Natural killer cell (primary cell): ENCODE measurements at regions not wholly inside any gene's neighbourhood (a gene's known extent, or its start where the extent isn't known, plus 50 kb on each side); places are given as distances from the start of the nearest gene placed in this dataset.

Experiments
- ATAC-seq, 3 donors: fragments of 150-1000 bp in 2 of 3; fragments of 200-7000 bp in 1 of 3; cut with Tn5 transposase; 1 replicate in 1 of 3; 2 replicates in 2 of 3; pipeline ENCODE4 v1.10.0; 2021; ENCODE audit warnings: mild to moderate bottlenecking in 2 of 3, moderate library complexity in 2 of 3
- DNase-seq, 2 donors: peaks; one replicate each; pipeline versions ENCODE4 v3.0.0 to v3.0.0-alpha.2; 2013 to 2021; ENCODE audit warnings: mixed read lengths in 1 of 2
- H3K27ac ChIP-seq: one replicate; pipeline ENCODE4 v1.5.1; 2013; ENCODE audit warnings: mild to moderate bottlenecking, low read length
- H3K27me3 ChIP-seq: one replicate; pipeline ENCODE4 v1.6.1; 2013; ENCODE audit warnings: low read length; ENCODE audit not compliant: control insufficient read depth, insufficient read depth
- H3K36me3 ChIP-seq: one replicate; pipeline ENCODE4 v1.6.1; 2013; ENCODE audit warnings: low read length; ENCODE audit not compliant: control insufficient read depth, insufficient read depth
- H3K4me1 ChIP-seq: one replicate; pipeline ENCODE4 v1.6.1; 2013; ENCODE audit warnings: low read length; ENCODE audit not compliant: control insufficient read depth, insufficient read depth
- H3K4me3 ChIP-seq: one replicate; pipeline ENCODE4 v1.5.1; 2013; ENCODE audit warnings: low read length
- H3K9me3 ChIP-seq: one replicate; pipeline ENCODE4 v1.6.1; 2013; ENCODE audit warnings: low read length; ENCODE audit not compliant: control insufficient read depth, insufficient read depth
- H3K27ac Mint-ChIP-seq, 2 donors: one replicate each; pipeline ENCODE4 v1.8.0; 2022; ENCODE audit warnings: mild to moderate bottlenecking in 2 of 2, mixed read lengths in 2 of 2, moderate library complexity in 1 of 2
- H3K27me3 Mint-ChIP-seq, 2 donors: one replicate each; pipeline ENCODE4 v1.8.0; 2022; ENCODE audit warnings: low read depth in 2 of 2, mixed read lengths in 2 of 2
- H3K36me3 Mint-ChIP-seq: one replicate; pipeline ENCODE4 v1.8.0; 2022; ENCODE audit warnings: mixed read lengths
- H3K4me1 Mint-ChIP-seq, 2 donors: one replicate each; pipeline ENCODE4 v1.8.0; 2022; ENCODE audit warnings: mixed read lengths in 2 of 2
- H3K4me3 Mint-ChIP-seq: one replicate; pipeline ENCODE4 v1.8.0; 2022; ENCODE audit warnings: mild to moderate bottlenecking, moderate library complexity, mixed read lengths
- H3K9me3 Mint-ChIP-seq, 2 donors: one replicate each; pipeline ENCODE4 v1.8.0; 2022; ENCODE audit warnings: mixed read lengths in 2 of 2
- CTCF ChIP-seq: fragments of 200-600 bp; IDR thresholded peaks from one replicate; pipeline ENCODE4 v1.8.0; 2022; ENCODE audit warnings: antibody characterized with exemption
- WGBS: methylation state at CpG from one replicate; pipeline ENCODE4 v1.1.7; 2013; ENCODE audit warnings: missing lambda C conversion rate; ENCODE audit not compliant: insufficient coverage; 5-methylcytosine and 5-hydroxymethylcytosine counted together
- intact Hi-C: fragments of 100-400 bp; cut with micrococcal nuclease; formaldehyde crosslinking; loops from one replicate; pipeline ENCODE4 v1.14.2; 2022

GRCh38 chr9:111151537-111151936 is 113.3 kb upstream of the LPAR1 start:
- Mint-ChIP-seq H3K27me3 (no peaks in the 10 kb centered on the region), H3K4me1 (no peaks in the 10 kb centered on the region), H3K27ac (no peak overlapping the region), H3K4me3 (no peak overlapping the region), H3K9me3 (peaks cover 0 to 4% of the 10 kb centered on the region in 2 donors), H3K36me3 (no peaks in the 10 kb centered on the region)
- no peak for TF ChIP-seq CTCF
- no peaks in the 10 kb centered on the region for H3K9me3 ChIP-seq
- no peaks in the 10 kb centered on the region for H3K27me3 ChIP-seq
- H3K27ac ChIP-seq, result no peak overlapping the region
- no peak overlapping the region for H3K4me3 ChIP-seq
- WGBS, result no CpG with 5 or more reads among the region's 1 CpG
- H3K4me1 ChIP-seq, result no peaks in the 10 kb centered on the region
- intact Hi-C loops, result no loop called here
- H3K36me3 ChIP-seq, result no peaks in the 10 kb centered on the region
- DNase-seq (no peak), ATAC-seq (no peak)

GRCh38 chr9:111150181-111150580 is 111.9 kb upstream of the LPAR1 start:
- TF ChIP-seq CTCF, result no peak
- no CpG with 5 or more reads among the region's 2 CpGs for WGBS
- no peaks in the 10 kb centered on the region for H3K27me3 Mint-ChIP-seq

GRCh38 chr9:111149018-111149759 is 110.9 kb upstream of the LPAR1 start:
- Histone ChIP-seq H3K4me3 (no peak overlapping the region), H3K27ac (no peak overlapping the region), H3K36me3 (no peaks in the 10 kb centered on the region), H3K4me1 (no peaks in the 10 kb centered on the region), H3K27me3 (no peaks in the 10 kb centered on the region), H3K9me3 (no peaks in the 10 kb centered on the region)
- H3K27me3 Mint-ChIP-seq, result no peaks in the 10 kb centered on the region
- DNase-seq, result no peak
- no peak overlapping the region for H3K27ac Mint-ChIP-seq
- 93% methylated on average over 4 of the region's 5 CpGs for WGBS
- no peak for ATAC-seq
- no peak for TF ChIP-seq CTCF
- H3K4me1 Mint-ChIP-seq, result no peaks in the 10 kb centered on the region
- H3K36me3 Mint-ChIP-seq, result no peaks in the 10 kb centered on the region
- no peak overlapping the region for H3K4me3 Mint-ChIP-seq
- peaks cover 0 to 2% of the 10 kb centered on the region in 2 donors for H3K9me3 Mint-ChIP-seq
- intact Hi-C loops, result no loop called here

More at GRCh38 chr9:111150181-111150580, 111.9 kb upstream of the LPAR1 start:
- Mint-ChIP-seq H3K4me1 (no peaks in the 10 kb centered on the region), H3K9me3 (peaks cover 0 to 2% of the 10 kb centered on the region in 2 donors), H3K4me3 (no peak overlapping the region), H3K27ac (no peak overlapping the region), H3K36me3 (no peaks in the 10 kb centered on the region)
- intact Hi-C loops, result no loop called here
- no peaks in the 10 kb centered on the region for H3K9me3 ChIP-seq
- DNase-seq, result no peak
- H3K36me3 ChIP-seq, result no peaks in the 10 kb centered on the region
- no peak overlapping the region for H3K4me3 ChIP-seq
- no peaks in the 10 kb centered on the region for H3K27me3 ChIP-seq
- no peak overlapping the region for H3K27ac ChIP-seq
- H3K4me1 ChIP-seq, result no peaks in the 10 kb centered on the region
- no peak for ATAC-seq
